NT2/D1 (cell line): ENCODE measurements at regions not wholly inside any gene's neighbourhood (a gene's known extent, or its start where the extent isn't known, plus 50 kb on each side); places are given as distances from the start of the nearest gene placed in this dataset.

Experiments
- DNase-seq: peaks from one replicate; pipeline ENCODE4 v3.0.0-alpha.2; 2011; ENCODE audit warnings: low read depth, low spot score
- H3K27me3 ChIP-seq: 2 replicates; pipeline ENCODE4 v1.6.0; 2011; ENCODE audit warnings: mild to moderate bottlenecking; ENCODE audit not compliant: insufficient read length, insufficient read depth
- H3K36me3 ChIP-seq: 2 replicates; pipeline ENCODE4 v1.6.1; 2011; ENCODE audit warnings: mild to moderate bottlenecking, low read length, mixed read lengths; ENCODE audit not compliant: insufficient read depth, insufficient read length
- H3K4me1 ChIP-seq: 2 replicates; pipeline ENCODE4 v1.5.1; 2011; ENCODE audit not compliant: insufficient read depth, insufficient read length
- H3K4me3 ChIP-seq: 2 replicates; pipeline ENCODE4 v1.5.1; 2011; ENCODE audit warnings: low read depth; ENCODE audit not compliant: insufficient read length
- H3K9ac ChIP-seq: 2 replicates; pipeline ENCODE4 v1.6.0; 2011; ENCODE audit warnings: low read depth; ENCODE audit not compliant: insufficient read length
- H3K9me3 ChIP-seq: 2 replicates; pipeline ENCODE4 v1.5.1; 2011; ENCODE audit warnings: mild to moderate bottlenecking, low read length; ENCODE audit not compliant: insufficient read depth
- SUZ12 ChIP-seq: IDR thresholded peaks from 2 replicates; pipeline ENCODE4 v1.6.1; 2011; ENCODE audit not compliant: insufficient read length, insufficient read depth; ENCODE audit errors: extremely low read depth
- YY1 ChIP-seq: IDR thresholded peaks from 2 replicates; pipeline ENCODE4 v1.6.1; 2011; ENCODE audit not compliant: insufficient read length, insufficient read depth
- ZNF274 ChIP-seq: IDR thresholded peaks from 2 replicates; pipeline ENCODE4 v1.6.1; 2011; ENCODE audit warnings: mild to moderate bottlenecking, low read depth, low read length

GRCh38 chr11:35066030-35066429 lies 72.9 kb upstream of the CD44 start:
- TF ChIP-seq SUZ12 (no peak), ZNF274 (no peak), YY1 (no peak)
- H3K36me3 ChIP-seq = no peaks in the 10 kb centered on the region
- no peak overlapping the region for H3K4me3 ChIP-seq
- no peak overlapping the region for H3K9ac ChIP-seq
- no peak for DNase-seq
- no peaks in the 10 kb centered on the region for H3K27me3 ChIP-seq
- H3K9me3 ChIP-seq = peaks cover 10% of the 10 kb centered on the region; the same call in 1 of the 2 replicates
- H3K4me1 ChIP-seq = no peaks in the 10 kb centered on the region

GRCh38 chr11:35066783-35067423 lies 72.1 kb upstream of the CD44 start:
- no peaks in the 10 kb centered on the region for H3K36me3 ChIP-seq
- H3K4me1 ChIP-seq = no peaks in the 10 kb centered on the region
- H3K9ac ChIP-seq = no peak overlapping the region
- DNase-seq = no peak
- peaks cover 10% of the 10 kb centered on the region; the same call in 1 of the 2 replicates for H3K9me3 ChIP-seq
- no peaks in the 10 kb centered on the region for H3K27me3 ChIP-seq
- H3K4me3 ChIP-seq = no peak overlapping the region
- TF ChIP-seq SUZ12 = no peak
- TF ChIP-seq YY1 = no peak
- TF ChIP-seq ZNF274 = no peak

GRCh38 chr11:35071722-35072121 lies 67.2 kb upstream of the CD44 start:
- DNase-seq = no peak
- Histone ChIP-seq H3K36me3 (no peaks in the 10 kb centered on the region), H3K4me1 (no peaks in the 10 kb centered on the region), H3K4me3 (no peak overlapping the region), H3K9me3 (peaks cover 10% of the 10 kb centered on the region; the same call in 1 of the 2 replicates), H3K27me3 (no peaks in the 10 kb centered on the region), H3K9ac (no peak overlapping the region)
- TF ChIP-seq SUZ12 (no peak), ZNF274 (no peak), YY1 (no peak)

- TF ChIP-seq YY1 = no peak
- no peak for TF ChIP-seq ZNF274
- no peak for TF ChIP-seq SUZ12
- Histone ChIP-seq H3K4me3 (no peak overlapping the region), H3K27me3 (no peaks in the 10 kb centered on the region), H3K9me3 (peaks cover 10% of the 10 kb centered on the region; the same call in 1 of the 2 replicates), H3K36me3 (no peaks in the 10 kb centered on the region), H3K4me1 (no peaks in the 10 kb centered on the region), H3K9ac (no peak overlapping the region)
- DNase-seq = no peak
These were observed 65.1 kb upstream of the CD44 start for GRCh38 chr11:35073691-35074419.

GRCh38 chr11:35076201-35077100 lies 62.5 kb upstream of the CD44 start:
- Histone ChIP-seq H3K36me3 (no peaks in the 10 kb centered on the region), H3K9ac (no peak overlapping the region), H3K4me3 (no peak overlapping the region), H3K9me3 (no peaks in the 10 kb centered on the region), H3K27me3 (no peaks in the 10 kb centered on the region), H3K4me1 (no peaks in the 10 kb centered on the region)
- TF ChIP-seq SUZ12 = no peak
- TF ChIP-seq ZNF274 = no peak
- no peak for TF ChIP-seq YY1
- no peak for DNase-seq

GRCh38 chr11:35077709-35078469 lies 61.1 kb upstream of the CD44 start:
- no peak overlapping the region for H3K4me3 ChIP-seq
- H3K36me3 ChIP-seq = no peaks in the 10 kb centered on the region
- H3K27me3 ChIP-seq = no peaks in the 10 kb centered on the region
- no peaks in the 10 kb centered on the region for H3K4me1 ChIP-seq
- DNase-seq = no peak
- H3K9me3 ChIP-seq = no peaks in the 10 kb centered on the region
- TF ChIP-seq ZNF274 (no peak), YY1 (no peak), SUZ12 (no peak)
- H3K9ac ChIP-seq = no peak overlapping the region

- no peak for DNase-seq
- Histone ChIP-seq H3K9ac (no peak overlapping the region), H3K36me3 (no peaks in the 10 kb centered on the region), H3K4me3 (no peak overlapping the region), H3K4me1 (no peaks in the 10 kb centered on the region), H3K27me3 (no peaks in the 10 kb centered on the region), H3K9me3 (no peaks in the 10 kb centered on the region)
- no peak for TF ChIP-seq YY1
- TF ChIP-seq ZNF274 = no peak
- TF ChIP-seq SUZ12 = no peak
These were observed 60.6 kb upstream of the CD44 start for GRCh38 chr11:35078470-35078735.
